Neuronal stem cell (in vitro differentiated cells): ENCODE measurements at regions not wholly inside any gene's neighbourhood (a gene's known extent, or its start where the extent isn't known, plus 50 kb on each side); places are given as distances from the start of the nearest gene placed in this dataset.
"Not testable (repeated sequence)": the region's sequence is repeated elsewhere in the genome, so short reads cannot be mapped to it uniquely, and the experiment has no call there.

Experiments
- DNase-seq: peaks from one replicate; pipeline ENCODE4 v3.0.0-alpha.2; 2013; ENCODE audit warnings: low spot score
- H2AFZ ChIP-seq: one replicate; pipeline ENCODE4 v1.6.1; 2013; ENCODE audit warnings: mild to moderate bottlenecking, low read length, inconsistent platforms
- H2AK5ac ChIP-seq: 2 replicates; pipeline ENCODE4 v1.6.1; 2013; ENCODE audit warnings: low read depth, mild to moderate bottlenecking, inconsistent platforms, low read length, moderate library complexity, mixed read lengths
- H2BK120ac ChIP-seq: 2 replicates; pipeline ENCODE4 v1.6.1; 2013; ENCODE audit warnings: low read depth, mild to moderate bottlenecking, inconsistent platforms, low read length, moderate library complexity, mixed read lengths
- H2BK12ac ChIP-seq: one replicate; pipeline ENCODE4 v1.6.1; 2013; ENCODE audit warnings: low read length, inconsistent platforms
- H2BK15ac ChIP-seq: 2 replicates; pipeline ENCODE4 v1.6.1; 2013; ENCODE audit warnings: mild to moderate bottlenecking, low read length, inconsistent platforms, mixed read lengths
- H2BK5ac ChIP-seq: one replicate; pipeline ENCODE4 v1.6.1; 2013; ENCODE audit warnings: inconsistent platforms, mild to moderate bottlenecking, low read length, moderate library complexity
- H3K14ac ChIP-seq: one replicate; pipeline ENCODE4 v1.6.1; 2013; ENCODE audit warnings: low read length, inconsistent platforms
- H3K18ac ChIP-seq: 2 replicates; pipeline ENCODE4 v1.6.1; 2013; ENCODE audit warnings: low read length, inconsistent platforms
- H3K23ac ChIP-seq: 2 replicates; pipeline ENCODE4 v1.6.1; 2013; ENCODE audit warnings: low read depth, mild to moderate bottlenecking, mixed read lengths, low read length, inconsistent platforms; ENCODE audit not compliant: poor library complexity
- H3K27ac ChIP-seq: replicated peaks from 3 replicates; pipeline ENCODE4 v1.5.1; 2013; ENCODE audit warnings: low read length, inconsistent platforms
- H3K27me3 ChIP-seq, 3 experiments: 2 replicates each; pipeline ENCODE4 v1.6.1; 2013; ENCODE audit warnings: low read length in 3 of 3, mild to moderate bottlenecking in 2 of 3, inconsistent platforms in 1 of 3, low read depth in 1 of 3, mixed read lengths in 1 of 3, moderate library complexity in 1 of 3; ENCODE audit not compliant: control insufficient read depth in 3 of 3, insufficient read depth in 3 of 3
- H3K36me3 ChIP-seq, 2 donors: replicated peaks in 1 of 2; 2 replicates each; pipeline ENCODE4 v1.6.1; 2013; ENCODE audit warnings: low read length in 2 of 2; ENCODE audit not compliant: control insufficient read depth in 2 of 2, insufficient read depth in 2 of 2
- H3K4ac ChIP-seq: 2 replicates; pipeline ENCODE4 v1.6.1; 2013; ENCODE audit warnings: inconsistent platforms, mild to moderate bottlenecking, low read length, moderate library complexity
- H3K4me1 ChIP-seq, 2 donors: 1 replicate in 1 of 2; 2 replicates in 1 of 2; pipeline ENCODE4 v1.6.1; 2013; ENCODE audit warnings: low read length in 2 of 2, low read depth in 1 of 2; ENCODE audit not compliant: control insufficient read depth in 2 of 2, insufficient read depth in 1 of 2
- H3K4me2 ChIP-seq: one replicate; pipeline ENCODE4 v1.6.1; 2013; ENCODE audit warnings: mild to moderate bottlenecking, low read length, inconsistent platforms; ENCODE audit not compliant: insufficient read depth, poor library complexity, severe bottlenecking
- H3K4me3 ChIP-seq, 2 donors: 2 replicates each; pipeline ENCODE4 v1.5.1; 2013; ENCODE audit warnings: low read length in 2 of 2, mild to moderate bottlenecking in 2 of 2, inconsistent platforms in 1 of 2, moderate library complexity in 1 of 2
- H3K79me1 ChIP-seq: one replicate; pipeline ENCODE4 v1.6.1; 2013; ENCODE audit warnings: low read depth, mild to moderate bottlenecking, inconsistent platforms, low read length, moderate library complexity
- H3K9ac ChIP-seq: one replicate; pipeline ENCODE4 v1.6.1; 2013; ENCODE audit warnings: mild to moderate bottlenecking, low read depth, low read length, inconsistent platforms; ENCODE audit not compliant: poor library complexity
- H3K9me3 ChIP-seq, 2 donors: replicated peaks in 1 of 2; 2 replicates each; pipeline versions ENCODE3 to v1.6.1; 2013; ENCODE audit warnings: low read length in 2 of 2, mild to moderate bottlenecking in 2 of 2, inconsistent platforms in 1 of 2, low read depth in 1 of 2, mixed read lengths in 1 of 2, moderate library complexity in 1 of 2; ENCODE audit not compliant: control insufficient read depth in 2 of 2, insufficient read depth in 1 of 2
- H4K8ac ChIP-seq: one replicate; pipeline ENCODE4 v1.6.1; 2013; ENCODE audit warnings: low read depth, mild to moderate bottlenecking, inconsistent platforms, low read length, moderate library complexity
- H4K91ac ChIP-seq: one replicate; pipeline ENCODE4 v1.6.1; 2013; ENCODE audit warnings: low read length, low read depth, mild to moderate bottlenecking, inconsistent platforms; ENCODE audit not compliant: poor library complexity
- WGBS, 2 donors: extraction: QIAGEN DNeasy Blood & Tissue Kit; methylation state at CpG; one replicate each; pipeline ENCODE4 v1.1.7; 2013; ENCODE audit warnings: missing lambda C conversion rate in 2 of 2, mixed read lengths in 1 of 2; ENCODE audit not compliant: insufficient read length in 2 of 2, insufficient replicate concordance in 1 of 2; ENCODE audit errors: extremely low coverage in 2 of 2; 5-methylcytosine and 5-hydroxymethylcytosine counted together

DNA sequence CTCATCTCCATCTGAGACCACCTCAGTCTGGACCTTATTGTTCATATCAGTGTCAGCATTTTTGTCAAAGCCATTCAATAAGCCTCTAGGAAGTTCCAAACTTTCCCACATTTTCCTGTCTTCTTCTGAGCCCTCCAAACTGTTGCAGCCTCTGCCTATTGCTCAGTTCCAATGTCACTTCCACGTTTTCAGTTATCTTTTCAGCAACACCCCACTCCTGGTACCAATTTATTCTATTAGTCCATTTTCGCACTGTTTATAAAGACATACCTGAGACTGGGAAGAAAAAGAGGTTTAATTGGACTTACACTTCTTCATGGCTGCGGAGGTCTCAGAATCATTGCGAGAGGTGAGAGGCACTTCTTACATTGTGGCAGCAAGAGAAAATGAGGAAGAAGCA, 339.3 kb downstream of the TLL1 start:
- H2BK5ac ChIP-seq, H4K8ac ChIP-seq, H3K18ac ChIP-seq, H3K4me3 ChIP-seq, H2AFZ ChIP-seq, H3K27ac ChIP-seq, H3K9ac ChIP-seq, H2BK12ac ChIP-seq, H2AK5ac ChIP-seq, DNase-seq, H3K36me3 ChIP-seq, H2BK15ac ChIP-seq, H3K23ac ChIP-seq, H2BK120ac ChIP-seq, H3K9me3 ChIP-seq, H3K14ac ChIP-seq, H3K4me1 ChIP-seq, H4K91ac ChIP-seq, H3K4ac ChIP-seq, H3K4me2 ChIP-seq, H3K79me1 ChIP-seq, H3K27me3 ChIP-seq: not testable (repeated sequence)
- no CpG with 5 or more reads among the region's 4 CpGs for WGBS, 2 donors

- H3K9ac ChIP-seq, result no peak overlapping the region
- no peaks in the 10 kb centered on the region for H3K27me3 ChIP-seq
- H4K8ac ChIP-seq, result no peak overlapping the region
- no peak overlapping the region for H2AFZ ChIP-seq
- H3K27ac ChIP-seq, result no peak overlapping the region
- H3K23ac ChIP-seq, result no peak overlapping the region
- H3K18ac ChIP-seq, result no peak overlapping the region
- no peak for DNase-seq
- H3K9me3 ChIP-seq, result no peaks in the 10 kb centered on the region
- H3K4me2 ChIP-seq, result no peak overlapping the region
- no peak overlapping the region for H2AK5ac ChIP-seq
- no peaks in the 10 kb centered on the region for H3K79me1 ChIP-seq
- no peak overlapping the region for H4K91ac ChIP-seq
- H3K14ac ChIP-seq, result no peak overlapping the region
- H3K36me3 ChIP-seq, result no peaks in the 10 kb centered on the region
- no peak overlapping the region for H2BK5ac ChIP-seq
- no peak overlapping the region for H3K4me3 ChIP-seq
- no peaks in the 10 kb centered on the region for H3K4me1 ChIP-seq
- H2BK15ac ChIP-seq, result no peak overlapping the region
- no CpG with 5 or more reads among the region's 1 CpG for WGBS, 2 donors
- H3K4ac ChIP-seq, result no peak overlapping the region
- no peak overlapping the region for H2BK12ac ChIP-seq
- no peak overlapping the region for H2BK120ac ChIP-seq
Measured at GRCh38 chr4:166222271-166222670, 349.2 kb downstream of the TLL1 start.

DNA sequence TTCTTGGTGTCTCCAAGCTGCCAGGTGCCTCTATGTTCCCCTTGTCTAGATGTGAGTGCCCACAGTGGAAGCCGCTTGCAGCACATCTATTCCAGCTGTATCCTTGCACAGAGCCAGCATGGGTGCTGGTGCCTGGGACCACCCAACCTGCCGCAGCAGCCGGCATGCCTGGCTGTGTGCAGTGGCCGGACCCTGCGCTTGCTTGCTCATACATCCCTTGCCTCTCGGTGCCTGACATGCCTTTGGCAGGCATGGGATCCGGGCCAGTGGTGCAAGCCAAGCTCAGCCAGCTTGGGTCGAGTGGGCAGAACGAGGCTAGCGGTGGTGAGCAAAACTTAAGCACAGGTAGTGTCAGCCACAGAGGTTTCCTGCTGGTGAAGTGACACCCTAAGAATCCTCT, 355.1 kb downstream of the TLL1 start:
- DNase-seq, result no peak
- Histone ChIP-seq H2AK5ac (peak overlapping the region; percentile 63), H3K14ac (peak overlapping the region; percentile 98), H2BK12ac (no peak overlapping the region), H3K27ac (no peak overlapping the region), H3K9ac (no peak overlapping the region), H2BK120ac (peak overlapping the region; percentile 26), H3K4me2 (no peak overlapping the region), H4K8ac (no peak overlapping the region), H3K4me3 (no peak overlapping the region), H3K23ac (peak overlapping the region; percentile 91), H4K91ac (no peak overlapping the region), H3K4me1 (no peaks in the 10 kb centered on the region), H3K36me3 (no peaks in the 10 kb centered on the region), H3K18ac (peak overlapping the region; percentile 83), H3K9me3 (peaks cover 0 to 5% of the 10 kb centered on the region in 2 donors), H3K4ac (no peak overlapping the region), H2AFZ (no peak overlapping the region), H3K27me3 (no peaks in the 10 kb centered on the region), H2BK15ac (no peak overlapping the region), H3K79me1 (no peaks in the 10 kb centered on the region), H2BK5ac (no peak overlapping the region)
- no CpG with 5 or more reads among the region's 10 CpGs for WGBS, 2 donors

GRCh38 chr4:166229799-166230198, 356.8 kb downstream of the TLL1 start:
- Histone ChIP-seq H3K79me1 (no peaks in the 10 kb centered on the region), H3K23ac (no peak overlapping the region), H2BK5ac (no peak overlapping the region), H2BK12ac (no peak overlapping the region), H3K4me1 (no peaks in the 10 kb centered on the region), H2BK15ac (no peak overlapping the region), H3K14ac (no peak overlapping the region), H4K91ac (no peak overlapping the region), H3K4ac (no peak overlapping the region), H3K18ac (no peak overlapping the region), H3K27ac (no peak overlapping the region), H3K36me3 (no peaks in the 10 kb centered on the region), H3K9me3 (peaks cover 0 to 5% of the 10 kb centered on the region in 2 donors), H2AFZ (no peak overlapping the region), H3K4me2 (no peak overlapping the region), H2BK120ac (no peak overlapping the region), H3K9ac (no peak overlapping the region), H3K4me3 (no peak overlapping the region), H2AK5ac (no peak overlapping the region), H4K8ac (no peak overlapping the region), H3K27me3 (no peaks in the 10 kb centered on the region)
- WGBS, 2 donors, result no CpG with 5 or more reads among the region's 1 CpG
- DNase-seq, result no peak
